Panc1 (cell line): ENCODE measurements at regions not wholly inside any gene's neighbourhood (a gene's known extent, or its start where the extent isn't known, plus 50 kb on each side); places are given as distances from the start of the nearest gene placed in this dataset.

Experiments used
- ATAC-seq: fragments of 200-7000 bp; cut with Tn5 transposase; 2 replicates; pipeline ENCODE4 v1.9.1; 2020; ENCODE audit warnings: mild to moderate bottlenecking, moderate library complexity
- BruUV-seq: library from RNA; stranded (reverse); fragments of 400-500 nt; replicated peaks from 2 replicates; lab custom pipeline; 2021; lab: Mats Ljungman, UMichigan
- CTCF ChIA-PET: fragments of 300-600 bp; sonication (Branson Sonifier 250); formaldehyde crosslinking; loops from one replicate; lab custom pipeline; 2022; ENCODE audit warnings: antibody characterized with exemption; lab: Charles Lee
- POLR2A ChIA-PET: fragments of 300-600 bp; sonication (Branson Sonifier 250); formaldehyde crosslinking; loops from one replicate; lab custom pipeline; 2022; ENCODE audit warnings: antibody characterized with exemption; lab: Charles Lee
- DNase-seq: peaks from one replicate; pipeline ENCODE4 v3.0.0-alpha.2; 2010; ENCODE audit warnings: low read depth, low spot score
- H3K27ac ChIP-seq: 2 replicates; pipeline ENCODE4 v1.5.1; 2011; ENCODE audit warnings: mild to moderate bottlenecking, low read length, inconsistent platforms
- H3K27me3 ChIP-seq: fragments of 200-500 bp; sonication (Bioruptor generic); 2 replicates; pipeline ENCODE4 v1.6.0; 2014; ENCODE audit warnings: low read length, inconsistent platforms; ENCODE audit not compliant: control insufficient read depth, insufficient read depth
- H3K36me3 ChIP-seq: fragments of 200-500 bp; sonication (Bioruptor generic); 2 replicates; pipeline ENCODE4 v1.5.1; 2014; ENCODE audit warnings: inconsistent platforms, mild to moderate bottlenecking, low read length, moderate library complexity; ENCODE audit not compliant: control insufficient read depth, insufficient read depth
- H3K4me1 ChIP-seq: 2 replicates; pipeline ENCODE4 v1.5.1; 2011; ENCODE audit warnings: inconsistent platforms, mild to moderate bottlenecking, low read length, moderate library complexity; ENCODE audit not compliant: control insufficient read depth, insufficient read depth
- H3K4me3 ChIP-seq, 2 experiments: 2 replicates each; pipeline ENCODE4 v1.5.1; 2011 to 2012; ENCODE audit warnings: low read depth in 2 of 2, low read length in 2 of 2, mild to moderate bottlenecking in 2 of 2, inconsistent platforms in 1 of 2, moderate library complexity in 1 of 2
- H3K9me3 ChIP-seq: fragments of 200-500 bp; sonication (Bioruptor generic); 2 replicates; pipeline ENCODE4 v1.5.1; 2014; ENCODE audit warnings: low read depth, mild to moderate bottlenecking, inconsistent platforms, low read length, moderate library complexity; ENCODE audit not compliant: control insufficient read depth, insufficient read depth
- CTCF ChIP-seq: fragments of 450-650 bp; IDR thresholded peaks from 2 replicates; pipeline ENCODE4 v1.5.1; 2017; ENCODE audit warnings: mild to moderate bottlenecking
- POLR2AphosphoS5 ChIP-seq: IDR thresholded peaks from 2 replicates; pipeline ENCODE4 v1.6.1; 2012; ENCODE audit warnings: mild to moderate bottlenecking, low read depth, low read length, moderate library complexity
- REST ChIP-seq, 2 experiments: IDR thresholded peaks; 2 replicates each; pipeline ENCODE4 v1.6.1; 2011 to 2012; ENCODE audit warnings: low read depth in 2 of 2, control low read depth in 1 of 2, low read length in 1 of 2, mild to moderate bottlenecking in 1 of 2, moderate library complexity in 1 of 2; ENCODE audit not compliant: insufficient read depth in 1 of 2
- SIN3A ChIP-seq: IDR thresholded peaks from 2 replicates; pipeline ENCODE4 v1.6.1; 2012; ENCODE audit warnings: low read depth, mild to moderate bottlenecking, low read length, moderate library complexity, borderline replicate concordance; ENCODE audit not compliant: insufficient read depth
- TCF7L2 ChIP-seq: IDR thresholded peaks from 2 replicates; pipeline ENCODE4 v1.6.1; 2011; ENCODE audit warnings: mild to moderate bottlenecking, low read depth, low read length, inconsistent platforms
- in situ Hi-C: cut with HindIII; loops from 2 replicates; pipeline ENCODE4 v1.10.0; 2016; ENCODE audit warnings: low sequenced_read_pairs, low pct_unique_long_range_greater_than_20kb
- intact Hi-C: fragments of 100-400 bp; cut with micrococcal nuclease; formaldehyde crosslinking; loops from one replicate; pipeline ENCODE4 v1.10.0; 2022; ENCODE audit not compliant: unreplicated experiment

GRCh38 chr18:52002600-52002999 is 337.4 kb upstream of the DCC start:
- DNase-seq (no peak), ATAC-seq (no peak)
- in situ Hi-C loops (no loop called here), intact Hi-C loops (no loop called here)
- CTCF ChIA-PET: no interaction called here
- POLR2A ChIA-PET: no interaction called here
- no peaks in the 10 kb centered on the region for H3K36me3 ChIP-seq
- no peaks in the 10 kb centered on the region for H3K27me3 ChIP-seq
- H3K9me3 ChIP-seq: no peaks in the 10 kb centered on the region
- TF ChIP-seq CTCF (no peak), SIN3A (no peak), REST (IDR thresholded peaks at IDR 0.05; ENCODE audit: insufficient read depth in 1 of 2, low read depth in 2 of 2, low read length in 1 of 2) (no peak), POLR2AphosphoS5 (no peak), TCF7L2 (no peak)
- H3K27ac ChIP-seq: no peak overlapping the region
- no peaks in the 10 kb centered on the region for H3K4me1 ChIP-seq
- no TSS peak for BruUV-seq
- H3K4me3 ChIP-seq: no peak overlapping the region

- Histone ChIP-seq H3K4me1 (no peaks in the 10 kb centered on the region), H3K27me3 (no peaks in the 10 kb centered on the region), H3K27ac (no peak overlapping the region), H3K4me3 (no peak overlapping the region), H3K9me3 (no peaks in the 10 kb centered on the region), H3K36me3 (no peaks in the 10 kb centered on the region)
- DNase-seq (no peak), ATAC-seq (no peak)
- ChIA-PET CTCF (no interaction called here), POLR2A (no interaction called here)
- intact Hi-C loops: no loop called here
- BruUV-seq: no TSS peak
- no peak for TF ChIP-seq REST (IDR thresholded peaks at IDR 0.05; ENCODE audit: insufficient read depth in 1 of 2, low read depth in 2 of 2, low read length in 1 of 2)
- no peak for TF ChIP-seq POLR2AphosphoS5
- no peak for TF ChIP-seq TCF7L2
- in situ Hi-C loops: no loop called here
These were observed 332.9 kb upstream of the DCC start for GRCh38 chr18:52007105-52007504.
